SH-SY5Y (cell line): ENCODE measurements at regions not wholly inside any gene's neighbourhood (a gene's known extent, or its start where the extent isn't known, plus 50 kb on each side); places are given as distances from the start of the nearest gene placed in this dataset.

Experiments
- GATA2 ChIP-seq: IDR thresholded peaks from 2 replicates; pipeline ENCODE4 v1.6.1; 2011; ENCODE audit warnings: mild to moderate bottlenecking, low read depth, low read length
- GATA3 ChIP-seq: IDR thresholded peaks from 2 replicates; pipeline ENCODE4 v1.6.1; 2011; ENCODE audit warnings: low read depth, mild to moderate bottlenecking, low read length, moderate library complexity

- TF ChIP-seq GATA2 (no peak), GATA3 (no peak)
Observed at GRCh38 chr13:23496255-23496654, 62.8 kb upstream of the SACS start.
